TTC549 (cell line): ENCODE measurements at regions not wholly inside any gene's neighbourhood (a gene's known extent, or its start where the extent isn't known, plus 50 kb on each side); places are given as distances from the start of the nearest gene placed in this dataset.

Experiments
- FAIRE-seq: peaks from 2 replicates; lab custom pipeline; 2012; peaks lifted over from hg19 to GRCh38; lab: Jason Lieb, UNC

DNA sequence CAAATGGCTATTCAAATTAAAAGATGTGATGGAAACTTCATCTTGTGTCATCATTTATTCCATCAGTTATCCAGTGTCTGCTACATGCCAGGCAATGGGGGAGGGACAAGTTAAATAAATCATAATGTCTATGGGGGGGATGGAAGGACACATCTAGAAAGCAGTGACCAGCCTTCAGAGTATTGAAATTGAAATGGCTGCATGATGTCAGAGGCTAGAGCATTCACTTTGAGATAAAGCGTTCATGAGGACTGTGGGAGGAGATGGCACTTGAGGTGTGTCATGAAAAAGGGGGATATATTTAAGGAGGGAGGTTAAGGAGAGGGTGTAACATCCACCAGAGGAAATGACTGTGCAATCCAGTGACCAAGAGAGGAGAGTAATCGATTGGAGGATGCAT lies 50.6 kb downstream of the SLIT2 start:
- no peak for FAIRE-seq

DNA sequence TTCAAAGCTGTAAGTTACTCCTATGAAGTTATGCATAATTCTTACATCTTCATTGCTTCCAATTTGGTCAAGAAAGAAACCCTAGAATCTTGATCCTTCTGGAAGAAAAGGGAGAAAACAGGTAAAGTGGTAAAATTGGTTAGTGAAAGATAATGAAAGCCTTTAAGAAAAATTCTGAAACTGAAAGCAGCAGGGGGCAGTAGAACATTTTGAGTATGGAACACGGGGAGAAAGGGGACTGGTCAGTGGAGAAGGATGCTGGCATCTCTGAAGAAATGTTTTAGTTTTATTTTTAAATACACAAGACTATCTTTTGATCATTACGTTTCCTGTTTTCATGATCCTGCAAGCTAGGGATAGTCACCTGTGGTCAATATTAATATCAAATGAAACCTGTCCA lies 54.3 kb downstream of the SLIT2 start:
- no peak for FAIRE-seq

DNA sequence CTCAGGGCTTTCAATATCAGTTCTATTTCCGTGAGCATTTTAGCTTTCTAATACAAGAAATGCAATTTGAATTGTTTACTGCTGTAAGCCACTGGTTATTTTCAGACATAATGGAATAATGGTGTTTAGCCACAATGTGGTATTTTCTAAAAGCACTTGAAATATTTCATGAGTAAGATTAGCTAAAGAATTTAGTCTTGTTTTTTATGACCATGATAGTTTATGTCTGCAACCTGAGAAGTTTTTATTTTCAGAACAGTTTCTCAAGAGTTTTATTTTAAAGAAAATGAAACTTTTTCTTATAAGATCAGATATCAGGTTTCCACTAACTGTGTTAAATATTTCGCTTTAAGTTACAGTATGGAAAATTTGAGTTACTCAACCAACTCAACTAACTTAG lies 60.2 kb downstream of the SLIT2 start:
- FAIRE-seq: no peak

DNA sequence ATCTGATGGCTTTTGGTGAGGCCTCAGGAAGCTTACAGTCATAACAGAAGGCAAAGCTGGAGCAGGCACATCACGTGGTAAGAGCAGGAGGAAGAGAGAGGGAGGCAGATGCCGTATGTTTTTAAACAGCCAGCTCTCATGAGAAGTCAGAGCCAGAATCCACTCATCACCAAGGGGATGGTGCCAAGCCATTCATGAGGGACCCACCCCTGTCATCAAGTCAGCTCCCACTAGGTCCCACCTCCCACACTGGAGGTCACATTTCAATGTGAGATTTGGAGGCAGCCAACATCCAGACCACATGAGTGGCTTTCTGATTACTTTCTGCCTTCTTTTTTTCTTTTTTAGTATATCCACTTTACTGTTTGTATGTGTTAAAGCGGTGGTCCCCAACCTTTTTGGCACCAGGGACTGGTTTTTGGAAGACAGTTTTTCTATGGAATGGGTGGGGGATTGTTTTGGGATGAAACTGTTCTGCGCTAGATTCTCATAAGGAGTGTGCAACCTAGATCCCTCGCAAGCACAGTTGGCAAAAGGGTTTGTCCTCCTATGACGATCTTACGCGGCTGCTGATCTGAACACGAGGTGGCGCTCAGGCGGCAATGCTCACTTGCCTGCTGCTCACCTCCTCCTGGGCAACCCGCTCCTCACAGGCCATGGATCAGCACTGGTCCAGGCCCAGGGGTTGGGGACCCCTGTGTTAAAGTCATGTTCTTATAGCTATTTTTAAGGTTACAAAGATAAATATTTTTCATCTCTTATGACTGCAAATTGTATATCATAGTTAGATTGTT lies 61.7 kb downstream of the SLIT2 start:
- FAIRE-seq: no peak

DNA sequence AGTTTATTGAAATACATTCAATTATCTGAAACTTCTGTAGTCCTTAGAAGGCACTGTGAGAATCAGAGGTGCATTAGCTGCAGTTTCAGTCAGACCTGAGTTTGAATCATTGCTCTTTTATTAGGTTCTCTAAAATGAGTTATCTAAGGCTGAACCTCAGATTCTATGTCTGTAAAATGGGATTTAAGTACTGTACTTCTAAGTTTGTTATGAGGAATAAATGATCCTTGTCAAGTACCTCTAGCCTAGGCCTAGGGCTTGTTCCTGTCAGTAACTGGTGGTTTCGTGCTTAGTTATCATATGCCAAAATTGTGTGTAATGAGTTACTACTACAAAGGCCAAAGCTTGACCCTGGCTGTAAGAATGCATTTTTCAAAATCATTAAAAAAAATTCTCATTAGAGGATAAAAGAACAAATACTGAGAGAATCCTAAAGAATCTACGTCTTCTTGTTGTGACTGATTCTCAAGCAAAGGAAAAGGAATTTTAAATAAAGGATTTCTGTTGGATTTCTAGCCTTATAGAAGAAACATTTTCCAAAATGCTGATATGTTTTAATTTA lies 65.8 kb downstream of the SLIT2 start:
- FAIRE-seq: no peak

DNA sequence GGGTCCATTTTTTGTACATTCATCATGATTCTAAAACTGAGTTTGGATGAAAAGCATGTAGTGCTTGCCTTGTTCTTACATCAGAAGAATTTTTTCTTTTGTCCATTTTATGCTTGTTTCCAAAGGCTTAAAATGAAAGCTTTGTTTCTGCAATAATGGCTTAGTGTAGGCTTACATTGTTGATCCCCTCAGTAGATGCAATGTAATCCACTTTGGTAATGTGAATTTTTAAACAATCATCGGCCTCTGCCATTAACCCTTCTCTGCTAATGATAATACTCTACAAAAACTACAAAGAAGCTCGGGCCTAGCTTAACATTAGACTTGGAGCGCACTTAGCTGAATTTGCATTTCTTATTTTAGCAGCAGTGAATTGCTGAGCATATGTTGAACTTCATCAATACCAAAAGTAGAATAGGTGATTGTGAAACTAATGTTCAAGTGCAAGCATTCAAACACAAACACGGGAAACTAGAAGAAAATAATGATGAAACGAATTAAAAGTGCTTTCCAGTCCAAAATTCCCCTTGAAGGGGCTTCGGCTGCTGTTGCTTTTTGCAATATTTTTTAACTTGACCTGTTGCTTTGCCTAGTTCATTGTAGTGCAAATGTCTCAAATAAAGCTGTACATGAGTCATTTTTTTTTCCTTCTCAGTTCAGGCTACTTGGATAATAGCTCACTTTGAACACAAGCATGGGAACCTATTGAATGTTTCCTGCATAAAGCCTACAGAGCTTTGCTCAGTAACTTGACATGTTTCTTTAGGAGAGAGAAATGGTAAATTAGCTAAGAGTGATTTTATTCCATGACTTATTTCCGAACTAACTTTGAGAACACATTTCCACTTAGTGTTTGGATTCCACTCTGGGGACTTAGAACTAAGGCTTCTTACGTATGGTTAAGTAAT lies 66.5 kb downstream of the SLIT2 start:
- FAIRE-seq: no peak

DNA sequence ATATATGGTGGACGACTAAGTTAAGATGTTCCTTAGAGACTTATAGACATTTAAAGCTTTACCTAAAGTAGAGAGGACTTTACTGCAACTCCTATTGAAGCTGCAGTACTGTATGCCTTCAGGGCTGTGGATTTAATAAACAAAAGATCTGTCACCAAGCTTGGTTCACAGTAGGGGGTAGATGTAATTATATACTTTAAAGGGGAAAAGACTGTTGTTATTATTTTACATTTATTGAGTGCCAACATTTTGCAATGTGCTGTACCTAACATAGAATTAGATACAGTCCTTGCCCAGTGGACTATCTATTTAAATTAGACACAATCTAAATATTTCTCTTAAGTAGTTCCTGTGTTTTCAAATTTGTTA lies 67.2 kb downstream of the SLIT2 start:
- FAIRE-seq: no peak

DNA sequence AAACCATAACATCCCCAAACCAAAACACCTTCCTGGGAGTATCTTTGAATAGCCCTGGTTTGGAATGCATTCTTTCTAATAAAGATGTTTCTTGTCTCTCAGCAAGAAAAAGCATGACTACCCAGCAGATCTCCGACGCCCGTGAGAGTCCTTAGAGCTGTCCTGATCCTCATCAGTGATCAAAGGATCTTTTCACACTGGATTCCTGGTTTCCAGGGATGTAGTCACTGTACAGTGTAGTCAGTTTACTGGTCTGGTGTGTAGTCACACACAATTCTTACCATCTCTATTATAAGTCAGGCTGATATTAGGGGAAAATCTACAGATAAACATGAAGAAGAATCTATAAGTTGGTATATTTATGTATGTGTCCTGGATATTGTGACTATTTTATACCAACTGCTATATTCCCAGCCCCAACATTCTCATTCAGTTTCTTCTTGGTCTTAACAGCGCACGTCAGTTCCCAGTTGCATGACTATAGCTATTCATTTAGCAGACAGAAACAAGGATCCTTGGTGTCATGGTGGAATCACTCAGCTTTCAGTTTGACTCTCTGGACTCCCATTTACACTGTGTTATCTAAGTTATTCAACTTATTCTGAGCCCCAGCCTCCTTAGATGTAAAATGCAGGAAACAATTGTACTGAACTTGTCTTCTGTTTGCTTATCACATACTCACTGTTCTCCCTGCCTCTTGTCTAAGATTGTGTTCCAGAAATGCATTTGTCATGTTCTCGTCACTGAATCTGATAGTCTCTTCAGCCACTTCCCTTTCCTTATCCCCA lies 68.3 kb downstream of the SLIT2 start:
- no peak for FAIRE-seq

DNA sequence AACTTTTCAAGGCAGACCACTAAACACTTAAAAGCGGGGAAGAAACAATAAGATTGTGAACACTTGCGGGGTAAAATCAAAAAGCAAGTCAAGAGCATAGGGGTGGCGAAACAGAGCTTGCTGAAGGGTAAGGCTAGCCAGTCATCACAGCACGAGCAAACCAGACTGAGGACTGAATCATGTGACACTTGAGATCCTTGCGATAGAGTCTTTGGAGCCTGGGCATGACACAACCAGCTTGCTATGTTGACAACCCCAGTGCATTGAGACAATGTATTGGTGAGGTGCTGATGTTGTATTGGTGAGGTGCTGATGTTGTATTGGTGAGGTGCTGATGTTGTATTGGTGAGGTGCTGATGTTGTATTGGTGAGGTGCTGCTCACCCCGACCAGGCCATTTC lies 72.3 kb downstream of the SLIT2 start:
- FAIRE-seq: no peak

DNA sequence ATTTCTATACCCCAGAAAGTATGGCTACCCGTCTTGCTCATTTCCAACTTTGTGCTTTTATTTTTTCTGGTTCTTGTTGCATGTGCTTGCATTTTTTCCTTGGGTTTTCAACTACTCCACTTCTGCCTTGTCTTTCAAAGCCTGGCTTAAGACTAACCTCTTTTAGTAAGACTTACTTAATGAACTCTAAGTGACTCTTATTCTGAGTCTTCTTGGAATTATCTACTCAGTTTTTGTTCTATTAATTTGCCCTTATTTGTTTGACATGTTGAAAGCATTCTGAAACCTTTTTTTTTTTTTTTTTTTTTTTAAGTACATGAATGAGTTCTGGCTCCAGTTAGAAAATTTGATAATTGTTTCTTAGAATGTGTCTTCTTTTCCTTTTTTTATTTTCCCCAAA lies 74.8 kb downstream of the SLIT2 start:
- no peak for FAIRE-seq

DNA sequence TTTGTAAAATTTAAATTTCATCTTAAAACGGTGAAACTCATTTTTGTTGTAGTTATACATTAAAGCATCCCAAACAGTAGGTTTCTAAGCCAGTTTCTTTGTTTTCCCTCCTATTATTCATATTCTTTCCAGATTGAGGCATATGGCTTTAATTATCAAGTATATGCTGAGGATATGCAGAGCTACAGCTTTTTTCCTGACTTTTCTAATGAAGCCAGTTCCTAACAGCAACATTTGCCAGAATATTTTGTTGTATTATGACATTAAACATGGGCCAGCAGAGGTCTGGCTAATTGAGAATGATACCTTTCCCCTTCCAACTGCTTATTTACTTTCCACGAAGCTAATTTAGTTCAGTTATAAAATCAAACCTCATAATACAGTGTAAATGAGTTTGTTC lies 75.3 kb downstream of the SLIT2 start:
- no peak for FAIRE-seq

DNA sequence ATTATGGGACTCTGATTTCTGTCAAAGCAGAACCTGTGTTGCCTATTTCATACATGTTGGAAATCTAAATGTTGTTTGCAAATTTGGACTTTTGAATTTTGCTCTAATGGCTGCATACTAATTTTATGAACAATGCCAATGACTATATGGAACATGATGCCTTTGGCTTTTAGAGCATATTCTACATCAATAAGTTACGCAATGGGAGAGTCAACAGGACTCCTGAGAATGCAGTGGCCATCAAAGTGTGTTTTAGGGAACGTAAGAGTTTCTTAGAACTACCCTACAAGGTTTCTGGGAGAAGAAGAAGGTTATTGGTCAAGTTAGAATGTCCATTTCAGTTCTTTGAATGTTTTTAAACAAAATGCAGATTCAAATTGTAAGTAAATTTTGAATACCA lies 76.1 kb downstream of the SLIT2 start:
- no peak for FAIRE-seq

DNA sequence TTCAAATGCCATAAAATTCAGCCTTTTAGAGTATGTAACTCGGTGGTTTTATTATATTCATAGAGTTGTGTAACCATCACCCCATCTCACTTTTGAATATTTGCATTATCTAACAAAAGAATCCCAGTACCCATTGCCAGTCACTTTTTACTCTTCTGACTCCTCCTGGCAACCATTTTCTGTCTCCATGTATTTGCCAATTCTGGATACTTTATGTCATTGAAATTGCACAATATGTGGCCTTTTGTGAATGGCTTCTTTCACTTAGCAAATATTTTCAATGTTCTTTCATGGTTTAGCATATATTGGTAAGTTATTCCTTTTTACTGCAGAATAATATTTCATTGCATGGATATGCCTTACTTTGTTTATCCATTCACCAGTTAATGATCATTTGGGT lies 79.9 kb downstream of the SLIT2 start:
- FAIRE-seq: no peak

DNA sequence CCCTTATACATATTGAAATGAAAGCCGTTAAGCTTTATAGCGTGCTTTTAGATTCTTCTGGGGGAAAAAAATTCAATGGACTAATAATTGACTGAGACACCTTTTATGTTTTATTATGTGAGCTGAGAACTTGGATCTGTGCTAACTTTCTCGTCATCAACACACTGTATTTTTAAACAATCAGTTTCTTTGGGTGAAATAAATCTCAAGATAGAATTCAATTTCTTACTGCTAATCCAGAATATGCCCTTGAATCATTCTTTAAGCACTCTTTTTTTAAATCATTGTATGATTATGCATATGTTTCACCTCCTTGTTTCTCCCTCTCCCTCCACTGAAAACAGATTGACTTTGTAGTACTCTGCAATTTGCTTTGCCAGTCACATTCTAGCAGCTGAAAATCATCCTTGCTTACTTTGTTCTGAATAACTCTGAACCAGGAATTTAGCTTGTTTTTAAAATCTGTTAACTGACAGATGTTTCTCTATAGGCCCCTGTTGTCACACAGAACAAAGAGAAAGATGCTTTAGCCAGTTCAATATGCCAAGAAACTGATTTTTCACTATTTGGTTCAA lies 81.5 kb downstream of the SLIT2 start:
- FAIRE-seq: no peak

DNA sequence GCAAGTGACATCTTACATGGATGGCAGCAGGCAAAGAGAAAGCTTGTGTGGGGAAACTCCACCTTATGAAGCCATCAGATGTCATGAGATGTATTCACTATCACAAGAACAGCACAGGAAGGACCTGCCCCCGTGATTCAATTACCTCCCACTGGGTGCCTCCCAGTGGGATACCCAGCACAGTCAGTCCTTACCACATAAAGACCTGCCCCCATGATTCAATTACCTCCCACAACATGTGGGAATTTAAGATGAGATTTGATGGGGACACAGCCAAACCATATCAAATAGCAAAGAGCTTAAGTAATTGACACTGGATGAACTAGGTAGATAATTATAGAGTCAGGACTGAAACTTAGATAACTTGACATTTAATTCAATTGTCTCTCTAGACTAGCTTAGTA lies 85.6 kb downstream of the SLIT2 start:
- no peak for FAIRE-seq

DNA sequence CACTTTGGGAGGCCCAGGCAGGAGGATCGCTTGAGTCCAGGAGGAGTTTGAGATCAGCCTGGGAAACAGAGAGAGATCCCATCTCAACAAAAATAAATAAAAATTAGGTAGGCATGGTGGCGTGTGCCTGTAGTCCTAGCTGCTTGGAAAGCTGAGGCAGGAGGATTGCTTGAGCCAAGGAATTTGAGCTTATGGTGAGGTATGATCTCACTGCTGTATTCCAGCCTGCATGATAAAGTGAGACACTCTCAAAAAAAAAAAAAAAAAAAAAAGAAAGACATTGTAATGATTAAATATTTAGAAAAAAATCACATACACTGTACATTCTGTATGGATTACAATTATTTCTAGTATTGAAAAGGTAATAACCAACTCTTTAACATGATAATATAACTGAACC lies 87.1 kb downstream of the SLIT2 start:
- FAIRE-seq: no peak

DNA sequence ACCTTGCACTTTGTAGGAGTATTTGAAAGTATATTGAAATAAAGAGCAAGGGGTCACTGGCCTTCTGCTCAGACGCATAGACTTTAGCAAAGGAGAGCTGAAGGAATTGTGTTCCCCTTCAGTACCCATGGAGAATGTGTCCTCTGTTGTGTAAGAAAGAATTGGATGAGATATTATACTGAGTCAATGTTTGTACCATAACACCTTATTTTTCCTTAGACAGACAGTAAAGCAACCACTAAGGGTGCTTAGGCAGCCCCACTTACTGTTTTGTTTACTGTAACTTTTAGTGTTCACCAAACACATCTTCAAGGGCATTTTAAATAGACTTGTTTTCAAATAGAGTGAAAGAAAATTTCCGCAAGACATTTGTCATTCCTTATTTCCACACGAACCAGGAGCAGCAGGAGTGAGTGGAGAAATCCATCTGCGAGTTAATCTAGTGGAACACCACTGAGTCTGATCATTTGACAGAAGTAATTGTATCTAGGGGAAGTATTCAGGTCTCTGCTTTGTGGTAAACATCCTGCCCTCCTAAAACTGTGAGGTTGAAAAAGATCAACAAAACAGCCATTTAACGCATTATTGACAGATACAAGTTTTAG lies 89.5 kb downstream of the SLIT2 start:
- FAIRE-seq: no peak

DNA sequence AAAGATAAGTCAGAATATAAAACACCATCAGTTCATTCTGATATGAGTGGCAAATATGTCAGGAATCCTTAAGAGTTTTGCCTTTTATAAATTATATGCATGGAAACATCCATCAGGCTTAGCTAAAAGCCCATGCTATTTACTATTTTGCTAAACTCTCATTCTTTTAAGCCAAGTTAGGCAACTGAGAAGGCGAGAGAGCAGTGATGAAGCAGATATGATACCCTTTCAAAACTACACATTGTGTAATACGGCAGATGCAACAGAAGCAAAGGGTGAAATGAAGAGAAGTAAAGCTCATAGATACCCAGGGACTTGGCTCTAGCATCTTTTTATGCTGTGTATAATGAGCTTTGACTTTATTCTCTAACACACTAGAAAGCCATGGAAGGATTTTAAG lies 95.8 kb downstream of the SLIT2 start:
- no peak for FAIRE-seq

DNA sequence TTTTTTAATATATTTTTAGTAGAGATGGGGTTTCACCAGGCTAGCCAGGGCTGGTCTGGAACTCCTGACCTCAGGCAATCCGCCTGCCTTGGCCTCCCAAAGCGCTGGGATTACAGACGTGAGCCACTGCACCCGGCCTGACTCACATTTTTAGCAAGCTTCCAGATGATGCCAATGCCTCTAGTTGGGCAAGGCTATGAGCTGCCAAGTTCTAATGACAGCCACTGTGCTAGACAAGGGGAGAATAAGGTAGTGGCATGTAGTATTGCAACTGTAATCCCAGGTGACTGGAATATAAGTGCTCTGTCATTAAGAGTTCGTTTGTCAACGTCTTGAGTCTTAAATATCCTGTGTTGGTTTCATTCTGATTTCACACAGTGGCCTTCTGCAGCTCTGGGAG lies 96.7 kb downstream of the SLIT2 start:
- no peak for FAIRE-seq

DNA sequence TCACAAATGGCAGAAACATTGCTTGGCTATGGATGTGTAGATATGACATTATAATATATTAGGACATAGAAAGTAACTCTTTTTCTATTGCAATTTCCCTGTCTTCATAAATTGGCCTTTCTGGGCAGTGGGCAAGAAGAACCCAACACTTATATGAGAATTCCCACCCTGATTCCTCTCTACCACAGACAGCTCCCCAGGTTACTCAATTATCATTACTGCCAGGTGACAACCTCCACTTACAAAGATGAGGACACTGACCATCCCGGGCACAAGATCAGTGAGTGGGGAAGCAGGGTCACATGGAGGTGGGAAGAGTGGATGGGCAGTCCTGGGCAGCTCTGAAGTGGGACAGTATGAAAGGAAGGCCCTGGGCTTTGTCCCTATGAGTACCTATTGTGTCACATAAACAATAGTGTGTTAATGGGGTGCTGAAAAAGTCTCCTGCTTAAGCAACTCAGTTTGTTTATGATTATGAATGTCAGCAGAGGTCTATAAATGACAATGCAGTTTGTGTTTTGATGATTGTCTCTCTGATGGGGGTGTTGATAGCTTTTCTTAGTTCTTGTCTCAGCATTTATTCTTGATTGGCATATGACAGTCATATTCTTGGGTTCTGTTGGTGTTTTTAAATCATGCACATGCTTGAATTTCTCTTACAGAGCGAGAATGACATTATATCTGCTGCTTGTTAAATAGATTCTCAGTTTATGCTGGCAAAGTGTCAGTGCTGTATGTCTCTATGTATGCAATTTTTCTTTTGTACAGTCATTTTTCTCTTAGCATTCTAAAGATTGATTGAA lies 99.9 kb downstream of the SLIT2 start:
- no peak for FAIRE-seq

DNA sequence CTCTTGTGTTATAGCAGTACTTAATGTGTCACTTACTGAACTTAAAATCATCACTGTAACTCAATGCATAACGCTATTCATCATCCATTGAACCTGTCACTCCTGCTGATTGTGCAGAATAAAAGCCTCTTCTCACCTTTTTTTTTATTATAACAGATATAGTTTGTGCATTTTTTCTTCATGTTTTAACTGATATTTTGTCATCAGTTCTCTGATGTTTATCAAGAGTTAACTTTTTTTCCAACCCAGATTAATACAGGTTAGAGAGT lies 100.4 kb downstream of the SLIT2 start:
- FAIRE-seq: no peak
